Activated T-helper 1 cell treated with anti-CD3 and anti-CD28 coated beads, Interleukin-12 subunit alpha, Interleukin-12 subunit beta, Interleukin-2, Interleukin-4 antibody, amounts not matched to agents 30 ng/mL and 10 ng/mL and 1 ng/mL, durations not matched to agents 14 hours and 24 hours and 36 hours (primary cell): ENCODE measurements at regions not wholly inside any gene's neighbourhood (a gene's known extent, or its start where the extent isn't known, plus 50 kb on each side); places are given as distances from the start of the nearest gene placed in this dataset.

Source experiments
- DNase-seq: peaks from one replicate; pipeline ENCODE4 v3.0.0; 2021; ENCODE audit warnings: low spot score
- H3K27ac Mint-ChIP-seq: one replicate; pipeline ENCODE4 v1.8.0; 2021; ENCODE audit warnings: mild to moderate bottlenecking, mixed read lengths
- H3K27me3 Mint-ChIP-seq: one replicate; pipeline ENCODE4 v1.8.0; 2022; ENCODE audit warnings: mild to moderate bottlenecking, moderate library complexity, mixed read lengths; ENCODE audit not compliant: insufficient read depth
- H3K36me3 Mint-ChIP-seq: one replicate; pipeline ENCODE4 v1.8.0; 2021; ENCODE audit warnings: low read depth, mixed read lengths
- H3K4me1 Mint-ChIP-seq: one replicate; pipeline ENCODE4 v1.8.0; 2021; ENCODE audit warnings: low read depth, mixed read lengths
- H3K4me3 Mint-ChIP-seq: one replicate; pipeline ENCODE4 v1.8.0; 2021; ENCODE audit warnings: mild to moderate bottlenecking, moderate library complexity, mixed read lengths
- H3K9me3 Mint-ChIP-seq: one replicate; pipeline ENCODE4 v1.8.0; 2021; ENCODE audit warnings: mixed read lengths
- intact Hi-C: fragments of 100-400 bp; cut with micrococcal nuclease; formaldehyde crosslinking; loops from one replicate; pipeline ENCODE4 v1.15.1; 2024

DNA sequence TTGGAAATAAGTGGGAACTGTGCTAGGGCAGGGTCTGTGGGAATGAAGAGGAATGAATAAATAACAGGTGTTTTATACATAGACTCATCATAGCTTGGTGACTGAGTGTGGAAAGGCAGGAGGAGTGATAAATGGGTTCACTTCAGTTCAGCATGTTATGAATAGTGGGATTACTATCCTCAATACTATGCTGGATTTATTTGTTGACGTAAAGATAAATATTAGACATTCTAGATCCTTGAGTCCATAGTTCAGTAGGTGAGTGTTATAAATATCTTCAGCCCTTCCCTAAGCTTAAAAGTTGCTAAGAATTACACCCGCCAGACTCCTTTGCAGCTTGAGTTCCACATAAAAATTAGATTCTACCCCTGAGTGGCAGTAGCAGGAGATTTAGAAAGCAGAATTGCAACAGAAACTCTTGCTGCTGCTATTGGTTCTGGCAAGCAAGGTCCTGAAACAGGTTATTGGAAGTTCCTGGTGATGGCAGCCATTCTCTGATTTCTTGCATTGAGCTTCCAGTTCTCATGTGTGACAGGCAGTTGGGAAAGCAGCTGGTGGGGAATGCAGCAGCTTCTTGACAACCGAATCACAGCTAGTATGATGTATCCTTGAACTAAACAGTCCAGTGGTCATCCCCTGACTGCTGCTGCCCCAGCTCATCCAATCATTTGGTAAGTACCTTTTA lies 1558.9 kb downstream of the FAM181B start:
- H3K27ac Mint-ChIP-seq, result no peak overlapping the region
- H3K27me3 Mint-ChIP-seq, result no peaks in the 10 kb centered on the region
- no peaks in the 10 kb centered on the region for H3K9me3 Mint-ChIP-seq
- intact Hi-C loops, result no loop called here
- no peaks in the 10 kb centered on the region for H3K36me3 Mint-ChIP-seq
- no peak overlapping the region for H3K4me3 Mint-ChIP-seq
- DNase-seq, result no peak
- no peaks in the 10 kb centered on the region for H3K4me1 Mint-ChIP-seq

DNA sequence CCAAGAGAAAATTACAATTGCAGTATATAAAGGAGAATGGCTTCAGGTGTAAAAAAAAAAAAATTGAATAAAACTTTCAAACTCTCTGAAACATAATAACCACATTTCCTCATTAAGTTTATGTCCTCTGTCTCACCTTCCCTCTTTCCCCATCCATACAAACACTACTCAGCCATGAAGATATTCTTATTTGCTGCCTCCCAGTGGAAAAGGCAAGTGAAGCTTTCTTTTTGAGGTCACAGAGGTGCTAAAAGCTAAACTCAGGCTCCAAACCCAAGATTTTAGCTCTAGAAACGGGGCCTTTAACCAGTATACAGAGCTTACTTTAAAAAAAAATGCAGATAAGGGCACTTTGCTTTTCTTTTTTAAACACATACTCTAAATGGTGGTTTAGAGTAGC lies 1568.5 kb downstream of the FAM181B start:
- no peak for DNase-seq
- no peaks in the 10 kb centered on the region for H3K27me3 Mint-ChIP-seq
- H3K4me1 Mint-ChIP-seq, result no peaks in the 10 kb centered on the region
- H3K36me3 Mint-ChIP-seq, result no peaks in the 10 kb centered on the region
- no peak overlapping the region for H3K4me3 Mint-ChIP-seq
- intact Hi-C loops, result no loop called here
- no peak overlapping the region for H3K27ac Mint-ChIP-seq
- no peaks in the 10 kb centered on the region for H3K9me3 Mint-ChIP-seq

DNA sequence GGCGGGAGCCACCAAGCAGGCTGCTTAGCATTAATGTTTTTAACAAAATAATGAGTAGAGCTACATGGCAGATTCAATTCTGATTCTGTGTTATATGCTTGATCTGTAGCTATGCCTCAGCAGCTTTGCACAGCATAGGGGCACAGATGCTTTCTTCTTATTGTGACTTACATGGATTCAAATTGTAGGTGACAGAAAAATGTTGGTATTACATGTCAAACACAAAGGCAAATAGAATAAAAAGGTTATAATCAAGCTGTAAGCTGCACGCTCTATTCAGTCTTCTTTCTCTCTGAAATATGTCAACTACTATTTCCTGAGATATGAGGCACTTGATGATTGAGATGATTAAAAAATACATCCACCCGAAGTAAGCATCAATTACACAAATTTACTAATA lies 1573.8 kb downstream of the FAM181B start:
- intact Hi-C loops, result loop anchor here (10.0 kb wide), 1 partner anchor 65 kb away; no protein-coding TSS in a partner anchor
- no peaks in the 10 kb centered on the region for H3K27me3 Mint-ChIP-seq
- H3K36me3 Mint-ChIP-seq, result no peaks in the 10 kb centered on the region
- no peak for DNase-seq
- no peaks in the 10 kb centered on the region for H3K9me3 Mint-ChIP-seq
- no peak overlapping the region for H3K27ac Mint-ChIP-seq
- H3K4me1 Mint-ChIP-seq, result no peaks in the 10 kb centered on the region
- H3K4me3 Mint-ChIP-seq, result no peak overlapping the region

DNA sequence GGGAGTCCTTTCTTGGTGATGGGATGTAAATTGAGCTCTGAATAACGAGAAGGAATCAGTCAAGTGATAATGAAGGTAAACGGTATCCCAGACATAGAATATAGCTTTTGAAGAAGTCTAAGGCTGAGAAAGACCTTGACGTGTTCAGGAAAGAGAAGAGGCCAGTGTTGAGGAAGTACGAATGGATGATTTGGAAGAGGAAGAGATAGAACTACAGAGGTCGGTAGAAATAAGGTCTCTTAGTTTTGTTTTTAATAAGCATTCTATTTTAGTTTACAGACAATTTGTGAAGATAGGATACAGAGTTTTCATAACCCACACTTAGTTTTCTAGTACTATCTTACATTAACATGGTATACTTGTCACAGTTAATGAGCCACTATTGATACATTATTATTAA lies 1598.1 kb downstream of the FAM181B start:
- H3K4me1 Mint-ChIP-seq, result peaks cover 6% of the 10 kb centered on the region
- DNase-seq, result no peak
- H3K27ac Mint-ChIP-seq, result no peak overlapping the region
- H3K36me3 Mint-ChIP-seq, result no peaks in the 10 kb centered on the region
- no peaks in the 10 kb centered on the region for H3K9me3 Mint-ChIP-seq
- intact Hi-C loops, result no loop called here
- no peak overlapping the region for H3K4me3 Mint-ChIP-seq
- H3K27me3 Mint-ChIP-seq, result no peaks in the 10 kb centered on the region

DNA sequence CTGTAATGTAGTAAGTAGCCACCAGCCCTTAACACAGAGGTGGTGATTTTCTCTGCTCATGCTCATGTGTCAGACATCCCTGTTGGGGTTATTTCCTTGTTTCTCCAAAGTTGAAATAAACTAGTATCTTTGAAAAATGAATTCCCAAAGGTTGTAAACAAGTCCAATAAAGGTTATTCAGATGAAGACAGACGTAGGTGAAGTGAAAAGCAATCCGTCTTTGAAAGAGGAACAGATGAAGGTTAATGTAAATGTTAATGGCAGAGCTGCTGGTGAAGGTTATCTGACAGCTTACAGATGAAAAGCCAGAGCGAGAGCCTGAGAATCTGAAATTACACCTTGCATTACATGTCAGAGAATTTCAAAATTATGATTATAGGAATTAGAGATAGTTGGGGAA lies 1604.0 kb downstream of the FAM181B start:
- intact Hi-C loops, result no loop called here
- Mint-ChIP-seq H3K9me3 (no peaks in the 10 kb centered on the region), H3K27ac (no peak overlapping the region), H3K4me3 (no peak overlapping the region), H3K36me3 (no peaks in the 10 kb centered on the region), H3K4me1 (peaks cover 6% of the 10 kb centered on the region), H3K27me3 (no peaks in the 10 kb centered on the region)
- DNase-seq, result no peak

DNA sequence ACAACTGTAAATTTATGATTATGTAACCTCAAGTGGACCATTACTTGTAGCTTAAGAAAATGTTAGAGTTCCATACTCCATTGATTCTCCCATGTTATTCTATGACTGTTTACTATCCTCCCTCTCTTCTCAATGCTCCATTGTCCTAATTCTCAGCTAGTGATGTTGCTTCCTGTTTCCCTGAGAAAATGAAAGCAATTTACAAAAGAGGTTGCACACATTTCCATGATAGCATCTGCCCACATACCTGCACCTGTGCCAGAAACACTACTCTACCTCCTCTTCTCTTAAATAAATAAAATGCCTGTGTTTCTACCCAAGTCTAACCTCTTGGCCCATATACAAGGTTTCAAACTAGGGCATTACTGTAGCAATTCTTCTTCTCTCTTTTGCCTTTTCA lies 1620.9 kb downstream of the FAM181B start:
- Mint-ChIP-seq H3K27me3 (no peaks in the 10 kb centered on the region), H3K27ac (no peak overlapping the region), H3K4me3 (no peak overlapping the region), H3K9me3 (no peaks in the 10 kb centered on the region), H3K36me3 (no peaks in the 10 kb centered on the region), H3K4me1 (no peaks in the 10 kb centered on the region)
- intact Hi-C loops, result no loop called here
- no peak for DNase-seq

DNA sequence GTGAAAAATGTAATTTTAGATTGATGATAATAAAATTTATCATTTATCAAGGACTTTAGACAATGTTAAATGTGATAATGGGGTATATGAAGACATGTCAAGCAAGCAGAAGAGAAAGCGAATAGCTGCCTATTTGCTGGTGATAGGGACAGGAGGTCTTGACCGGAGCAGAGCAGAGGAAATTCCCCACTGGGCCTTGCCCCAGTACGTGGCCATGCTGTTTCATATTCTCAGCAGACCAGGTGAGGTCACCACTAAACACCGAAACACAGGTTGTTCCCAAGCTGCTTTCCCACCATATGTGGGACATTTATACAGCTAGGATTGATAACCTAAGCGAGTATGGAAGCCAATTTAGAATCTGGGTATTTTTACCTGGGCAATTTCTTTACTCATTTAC lies 1629.6 kb downstream of the FAM181B start:
- no peak for DNase-seq
- no peaks in the 10 kb centered on the region for H3K36me3 Mint-ChIP-seq
- H3K9me3 Mint-ChIP-seq, result no peaks in the 10 kb centered on the region
- H3K27me3 Mint-ChIP-seq, result no peaks in the 10 kb centered on the region
- H3K27ac Mint-ChIP-seq, result no peak overlapping the region
- H3K4me3 Mint-ChIP-seq, result no peak overlapping the region
- intact Hi-C loops, result no loop called here
- no peaks in the 10 kb centered on the region for H3K4me1 Mint-ChIP-seq

DNA sequence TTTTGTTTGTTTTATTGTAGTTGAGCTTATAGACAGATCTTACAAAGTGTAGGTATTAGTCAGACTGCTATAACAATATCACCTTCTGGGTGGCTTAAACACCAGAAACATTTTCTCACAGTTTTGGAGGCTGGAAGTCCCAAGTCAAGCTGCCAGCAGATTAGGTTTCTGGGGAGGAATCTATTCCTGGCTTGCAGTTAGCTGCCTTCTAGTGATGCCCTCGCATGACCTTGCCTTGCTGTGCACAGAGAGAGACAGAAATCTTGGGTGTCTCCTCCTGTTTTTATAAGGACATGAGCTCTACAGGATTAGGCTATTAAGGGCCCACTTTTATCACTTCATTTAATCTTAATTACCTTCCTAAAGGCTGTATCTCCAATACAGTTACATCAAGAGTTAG lies 1635.2 kb downstream of the FAM181B start:
- Mint-ChIP-seq H3K27ac (no peak overlapping the region), H3K36me3 (no peaks in the 10 kb centered on the region), H3K4me3 (no peak overlapping the region), H3K4me1 (no peaks in the 10 kb centered on the region), H3K27me3 (no peaks in the 10 kb centered on the region), H3K9me3 (no peaks in the 10 kb centered on the region)
- intact Hi-C loops, result loop anchor here (10.0 kb wide), 1 partner anchor 56 kb away; no protein-coding TSS in a partner anchor
- DNase-seq, result no peak

DNA sequence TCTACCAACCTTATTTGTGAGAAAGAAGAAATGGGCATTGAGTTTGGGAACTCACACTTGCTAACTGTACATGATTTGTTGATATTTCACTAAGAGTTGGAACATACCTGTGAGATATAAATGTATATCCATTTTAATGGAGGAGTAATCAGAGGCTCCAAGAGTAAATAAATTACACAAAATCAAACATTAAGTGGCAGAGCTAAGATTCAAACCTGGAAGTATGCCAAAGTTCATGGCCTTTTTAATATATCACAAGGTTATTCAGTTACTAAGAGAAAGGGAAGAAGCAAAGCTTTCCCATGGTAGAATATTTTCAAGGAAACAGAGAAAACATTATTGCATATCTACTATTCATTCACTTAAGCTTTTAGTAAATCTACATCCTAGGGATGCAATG lies 1641.1 kb downstream of the FAM181B start:
- no peaks in the 10 kb centered on the region for H3K9me3 Mint-ChIP-seq
- no peaks in the 10 kb centered on the region for H3K27me3 Mint-ChIP-seq
- H3K4me3 Mint-ChIP-seq, result no peak overlapping the region
- H3K36me3 Mint-ChIP-seq, result no peaks in the 10 kb centered on the region
- no peak overlapping the region for H3K27ac Mint-ChIP-seq
- no peaks in the 10 kb centered on the region for H3K4me1 Mint-ChIP-seq
- DNase-seq, result no peak
- intact Hi-C loops, result loop anchor here (10.0 kb wide), 1 partner anchor 62 kb away; no protein-coding TSS in a partner anchor

DNA sequence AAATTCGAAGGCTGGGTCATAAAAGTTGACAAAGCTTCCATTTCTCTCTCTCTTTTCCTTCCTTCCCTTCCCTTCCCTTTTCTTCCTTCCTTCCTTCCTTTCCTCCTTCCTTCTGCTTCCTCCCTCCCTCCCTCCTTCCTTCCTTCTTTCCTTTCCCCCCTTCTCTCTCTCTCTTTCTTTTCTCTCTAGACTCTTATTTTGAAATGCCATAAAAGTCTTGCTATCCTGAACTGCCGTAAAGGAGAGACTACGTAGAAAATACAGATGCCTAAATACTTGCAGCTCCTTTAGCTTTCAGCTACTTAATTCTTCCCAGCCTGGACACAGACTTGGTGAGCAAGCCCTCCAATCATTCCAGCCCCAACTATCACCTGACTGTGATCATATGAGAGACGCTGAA lies 1644.4 kb downstream of the FAM181B start:
- no peak overlapping the region for H3K4me3 Mint-ChIP-seq
- H3K27me3 Mint-ChIP-seq, result no peaks in the 10 kb centered on the region
- no peaks in the 10 kb centered on the region for H3K4me1 Mint-ChIP-seq
- no peaks in the 10 kb centered on the region for H3K9me3 Mint-ChIP-seq
- intact Hi-C loops, result no loop called here
- no peaks in the 10 kb centered on the region for H3K36me3 Mint-ChIP-seq
- no peak for DNase-seq
- H3K27ac Mint-ChIP-seq, result no peak overlapping the region

DNA sequence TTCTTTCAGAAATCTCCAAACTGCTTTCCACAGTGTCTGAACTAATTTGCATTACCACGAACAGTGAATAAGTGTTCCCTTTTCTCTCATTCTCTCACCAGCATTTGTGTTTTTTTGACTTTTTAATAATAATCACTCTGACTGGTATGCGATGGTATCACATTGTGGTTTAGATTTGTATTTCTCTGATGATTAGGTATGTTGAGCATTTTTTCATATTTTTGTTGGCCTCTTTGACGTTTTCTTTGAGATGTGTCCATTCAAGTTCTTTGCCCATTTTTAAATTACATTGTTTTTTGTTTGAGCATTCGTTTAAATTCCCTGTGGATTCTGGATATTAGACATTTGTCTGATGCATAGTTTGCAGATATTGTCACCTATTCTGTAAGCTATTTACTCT lies 1639.6 kb upstream of the TENM4 start:
- peaks cover 4% of the 10 kb centered on the region for H3K9me3 Mint-ChIP-seq

DNA sequence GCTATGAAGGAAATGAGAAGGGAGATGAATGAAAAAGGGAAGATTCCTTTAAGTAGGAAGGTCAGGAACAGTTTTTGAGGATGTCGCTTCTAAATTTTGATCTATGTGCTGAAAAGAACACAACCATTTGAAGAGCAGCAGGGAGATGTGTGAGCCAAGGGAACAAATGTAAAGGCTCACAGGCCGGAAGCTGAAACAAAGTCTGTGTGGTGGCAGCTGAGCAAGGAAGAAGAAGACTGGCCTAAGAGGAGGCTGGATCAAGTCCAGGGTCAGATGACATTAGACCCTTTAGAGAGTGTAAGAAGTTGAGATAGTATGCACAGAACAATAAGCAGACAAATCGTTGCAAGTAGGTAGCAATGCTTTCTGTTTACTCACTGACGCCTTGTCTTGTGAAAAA lies 1631.4 kb upstream of the TENM4 start:
- H3K4me3 Mint-ChIP-seq, result no peak overlapping the region
- DNase-seq, result no peak
- H3K4me1 Mint-ChIP-seq, result no peaks in the 10 kb centered on the region
- no peak overlapping the region for H3K27ac Mint-ChIP-seq
- intact Hi-C loops, result no loop called here
- no peaks in the 10 kb centered on the region for H3K27me3 Mint-ChIP-seq
- H3K36me3 Mint-ChIP-seq, result no peaks in the 10 kb centered on the region
- H3K9me3 Mint-ChIP-seq, result no peaks in the 10 kb centered on the region

More for the DNA sequence above, 1639.6 kb upstream of the TENM4 start:
- H3K27ac Mint-ChIP-seq, result no peak overlapping the region
- H3K4me1 Mint-ChIP-seq, result no peaks in the 10 kb centered on the region
- H3K4me3 Mint-ChIP-seq, result no peak overlapping the region
- intact Hi-C loops, result no loop called here
- DNase-seq, result no peak
- no peaks in the 10 kb centered on the region for H3K27me3 Mint-ChIP-seq
- H3K36me3 Mint-ChIP-seq, result no peaks in the 10 kb centered on the region

DNA sequence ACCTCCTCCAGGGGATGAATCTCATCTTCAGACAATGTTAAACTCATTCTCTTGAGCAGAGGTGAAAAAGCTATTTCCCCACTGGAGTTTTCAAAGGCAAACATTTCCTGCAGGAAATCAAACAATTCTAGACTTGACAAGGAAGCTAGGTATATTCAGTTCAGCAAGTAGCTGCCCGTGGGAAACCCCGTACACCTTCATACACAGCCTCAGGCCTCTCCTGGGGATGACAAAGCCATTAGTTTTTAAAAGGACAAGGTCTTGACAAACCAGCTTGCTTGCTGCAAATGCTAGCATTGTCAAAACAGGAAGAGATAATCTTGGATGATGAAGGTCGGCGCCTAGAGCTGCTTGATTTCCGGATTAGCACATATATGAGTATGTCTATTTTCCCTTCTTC lies 1630.8 kb upstream of the TENM4 start:
- no peaks in the 10 kb centered on the region for H3K27me3 Mint-ChIP-seq
- H3K4me3 Mint-ChIP-seq, result no peak overlapping the region
- intact Hi-C loops, result no loop called here
- no peak overlapping the region for H3K27ac Mint-ChIP-seq
- no peaks in the 10 kb centered on the region for H3K36me3 Mint-ChIP-seq
- no peaks in the 10 kb centered on the region for H3K9me3 Mint-ChIP-seq
- DNase-seq, result no peak
- no peaks in the 10 kb centered on the region for H3K4me1 Mint-ChIP-seq

DNA sequence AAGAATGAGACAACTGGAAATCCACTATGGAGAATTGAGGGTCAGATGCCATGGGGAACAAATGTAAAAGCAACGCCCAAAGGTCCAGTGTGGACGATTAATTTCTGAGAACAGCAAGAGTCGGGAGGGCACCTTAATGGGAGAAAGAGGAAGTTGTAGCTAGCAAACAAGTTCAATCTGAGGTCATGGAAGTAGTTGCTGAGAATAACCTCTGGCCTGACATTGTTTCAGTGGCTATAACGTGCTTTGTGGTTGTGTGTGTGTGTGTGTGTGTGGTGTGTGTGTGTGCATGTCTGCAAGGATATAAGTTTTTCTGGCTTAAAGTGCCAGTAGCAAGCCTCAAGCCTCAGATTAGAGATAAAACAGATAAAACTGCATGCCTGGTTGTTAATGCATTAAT lies 1630.1 kb upstream of the TENM4 start:
- intact Hi-C loops, result no loop called here
- H3K9me3 Mint-ChIP-seq, result no peaks in the 10 kb centered on the region
- DNase-seq, result no peak
- no peaks in the 10 kb centered on the region for H3K27me3 Mint-ChIP-seq
- H3K36me3 Mint-ChIP-seq, result no peaks in the 10 kb centered on the region
- no peaks in the 10 kb centered on the region for H3K4me1 Mint-ChIP-seq
- no peak overlapping the region for H3K27ac Mint-ChIP-seq
- H3K4me3 Mint-ChIP-seq, result no peak overlapping the region
